Fibroblast of the conjunctiva (primary cell): ENCODE measurements at regions not wholly inside any gene's neighbourhood (a gene's known extent, or its start where the extent isn't known, plus 50 kb on each side); places are given as distances from the start of the nearest gene placed in this dataset.

Experiments
- DNase-seq: peaks from one replicate; pipeline ENCODE4 v3.0.0-alpha.2; 2010; ENCODE audit warnings: low read depth

- no peak for DNase-seq
Measured at GRCh38 chr19:28218728-28219127, 994.2 kb downstream of the UQCRFS1 start.

- DNase-seq = no peak
Measured at GRCh38 chr19:28217022-28217421, 995.9 kb downstream of the UQCRFS1 start.

GRCh38 chr19:28213470-28214082 is 999.4 kb downstream of the UQCRFS1 start:
- DNase-seq = no peak

- DNase-seq = no peak
Measured at GRCh38 chr19:28210886-28211285, 1002.1 kb downstream of the UQCRFS1 start.

GRCh38 chr19:28208745-28209144 is 1004.2 kb downstream of the UQCRFS1 start:
- DNase-seq = no peak

GRCh38 chr19:28207244-28207643 is 1005.7 kb downstream of the UQCRFS1 start:
- DNase-seq = no peak

GRCh38 chr19:28201462-28201943 is 1011.4 kb downstream of the UQCRFS1 start:
- DNase-seq = no peak

GRCh38 chr19:28199323-28199722 is 1013.6 kb downstream of the UQCRFS1 start:
- DNase-seq = no peak

GRCh38 chr19:28196961-28197360 is 1016.0 kb downstream of the UQCRFS1 start:
- no peak for DNase-seq

- DNase-seq = no peak
Measured at GRCh38 chr19:28196101-28196500, 1016.9 kb downstream of the UQCRFS1 start.

- DNase-seq = no peak
Measured at GRCh38 chr19:28185646-28186045, 1027.3 kb downstream of the UQCRFS1 start.

GRCh38 chr19:28184997-28185396 is 1028.0 kb downstream of the UQCRFS1 start:
- no peak for DNase-seq

- no peak for DNase-seq
Measured at GRCh38 chr19:28176193-28176592, 1036.8 kb downstream of the UQCRFS1 start.

GRCh38 chr19:28171983-28172382 is 1041.0 kb downstream of the UQCRFS1 start:
- DNase-seq = no peak

- no peak for DNase-seq
Measured at GRCh38 chr19:28170066-28170465, 1042.9 kb downstream of the UQCRFS1 start.

- DNase-seq = no peak
Measured at GRCh38 chr19:28169168-28169887, 1043.6 kb downstream of the UQCRFS1 start.

GRCh38 chr19:28168557-28168956 is 1044.4 kb downstream of the UQCRFS1 start:
- no peak for DNase-seq

- DNase-seq = no peak
Measured at GRCh38 chr19:28166025-28166424, 1046.9 kb downstream of the UQCRFS1 start.

GRCh38 chr19:28164214-28164613 is 1048.7 kb downstream of the UQCRFS1 start:
- no peak for DNase-seq

- no peak for DNase-seq
Measured at GRCh38 chr19:28159065-28159464, 1053.9 kb downstream of the UQCRFS1 start.

GRCh38 chr19:28155265-28155664 is 1057.7 kb downstream of the UQCRFS1 start:
- DNase-seq = no peak

- DNase-seq = no peak
Measured at GRCh38 chr19:28154077-28154476, 1058.9 kb downstream of the UQCRFS1 start.

GRCh38 chr19:28153123-28153522 is 1059.8 kb downstream of the UQCRFS1 start:
- DNase-seq = no peak

GRCh38 chr19:28152195-28152594 is 1060.8 kb downstream of the UQCRFS1 start:
- DNase-seq = no peak
